Astrocyte (in vitro differentiated cells and primary cell): ENCODE measurements at regions not wholly inside any gene's neighbourhood (a gene's known extent, or its start where the extent isn't known, plus 50 kb on each side); places are given as distances from the start of the nearest gene placed in this dataset.

Experiments
- DNase-seq: peaks from one replicate; pipeline ENCODE4 v3.0.0-alpha.2; 2010; ENCODE audit warnings: low read depth
- FAIRE-seq: peaks from 2 replicates; lab custom pipeline; 2011; peaks lifted over from hg19 to GRCh38; lab: Jason Lieb, UNC
- H2AFZ ChIP-seq: 2 replicates; pipeline ENCODE4 v1.6.0; 2012; ENCODE audit warnings: low read depth, low read length, inconsistent platforms
- H3K27ac ChIP-seq: 2 replicates; pipeline ENCODE4 v1.5.1; 2011; ENCODE audit warnings: low read depth, low read length, inconsistent platforms
- H3K27me3 ChIP-seq: 2 replicates; pipeline ENCODE4 v1.6.0; 2011; ENCODE audit warnings: low read length, inconsistent platforms; ENCODE audit not compliant: insufficient read depth
- H3K36me3 ChIP-seq: 2 replicates; pipeline ENCODE4 v1.5.1; 2011; ENCODE audit warnings: low read length, inconsistent platforms; ENCODE audit not compliant: insufficient read depth
- H3K4me1 ChIP-seq: 2 replicates; pipeline ENCODE4 v1.5.1; 2011; ENCODE audit warnings: low read length, inconsistent platforms; ENCODE audit not compliant: insufficient read depth
- H3K4me2 ChIP-seq: 2 replicates; pipeline ENCODE4 v1.6.0; 2012; ENCODE audit warnings: low read length, inconsistent platforms
- H3K4me3 ChIP-seq: 2 replicates; pipeline ENCODE4 v1.5.1; 2011; ENCODE audit warnings: low read depth, mild to moderate bottlenecking, low read length, inconsistent platforms; ENCODE audit not compliant: insufficient read depth
- H3K79me2 ChIP-seq: 2 replicates; pipeline ENCODE4 v1.6.0; 2012; ENCODE audit warnings: mild to moderate bottlenecking, low read length, inconsistent platforms; ENCODE audit not compliant: insufficient read depth
- H3K9ac ChIP-seq: 2 replicates; pipeline ENCODE4 v1.6.0; 2012; ENCODE audit warnings: mild to moderate bottlenecking, low read length, inconsistent platforms
- H3K9me3 ChIP-seq: 2 replicates; pipeline ENCODE4 v1.5.1; 2012; ENCODE audit warnings: low read depth, mild to moderate bottlenecking, low read length, inconsistent platforms; ENCODE audit not compliant: insufficient read depth
- H4K20me1 ChIP-seq: 2 replicates; pipeline ENCODE4 v1.6.0; 2012; ENCODE audit warnings: low read length, inconsistent platforms; ENCODE audit not compliant: insufficient read depth
- H3K27ac Mint-ChIP-seq: one replicate; pipeline ENCODE4 v1.8.0; 2021; ENCODE audit warnings: mild to moderate bottlenecking, mixed read lengths; ENCODE audit not compliant: unreplicated experiment
- H3K27me3 Mint-ChIP-seq: one replicate; pipeline ENCODE4 v1.8.0; 2021; ENCODE audit warnings: low read depth, mixed read lengths; ENCODE audit not compliant: unreplicated experiment
- H3K36me3 Mint-ChIP-seq: one replicate; pipeline ENCODE4 v1.8.0; 2021; ENCODE audit warnings: low read depth, mixed read lengths; ENCODE audit not compliant: unreplicated experiment
- H3K4me1 Mint-ChIP-seq: one replicate; pipeline ENCODE4 v1.8.0; 2021; ENCODE audit warnings: low read depth, mixed read lengths; ENCODE audit not compliant: unreplicated experiment
- H3K4me3 Mint-ChIP-seq: one replicate; pipeline ENCODE4 v1.8.0; 2021; ENCODE audit warnings: mild to moderate bottlenecking, moderate library complexity, mixed read lengths; ENCODE audit not compliant: unreplicated experiment
- H3K9me3 Mint-ChIP-seq: one replicate; pipeline ENCODE4 v1.8.0; 2021; ENCODE audit warnings: mild to moderate bottlenecking, mixed read lengths; ENCODE audit not compliant: unreplicated experiment
- CTCF ChIP-seq: IDR thresholded peaks from 2 replicates; pipeline ENCODE4 v1.5.1; 2011; ENCODE audit warnings: low read depth, mild to moderate bottlenecking, inconsistent platforms, low read length, moderate library complexity; ENCODE audit not compliant: insufficient read depth
- EZH2 ChIP-seq: IDR thresholded peaks from 2 replicates; pipeline ENCODE4 v1.6.1; 2012; ENCODE audit warnings: mild to moderate bottlenecking, low read length, inconsistent platforms; ENCODE audit not compliant: insufficient read depth

DNA sequence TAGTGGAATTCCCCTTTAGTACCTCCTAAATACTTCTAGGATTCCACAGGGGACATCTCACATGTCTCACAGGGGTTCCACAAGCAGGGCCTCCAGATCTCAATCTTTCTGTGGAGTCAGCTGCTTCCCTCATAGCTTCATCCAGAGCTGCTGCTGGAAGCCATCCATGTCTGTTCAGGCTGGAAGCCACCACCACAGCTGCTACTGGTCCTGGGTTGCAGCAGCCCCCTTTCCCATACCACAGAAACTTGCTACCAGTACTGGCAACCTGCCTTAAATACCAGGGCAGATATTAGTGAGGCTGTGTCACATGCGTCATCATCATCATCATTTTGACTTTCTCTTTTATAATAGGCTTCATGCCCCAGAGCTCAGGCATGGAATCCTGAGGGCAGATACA, 242.7 kb upstream of the NCAM1 start:
- no peaks in the 10 kb centered on the region for H3K36me3 ChIP-seq
- no peaks in the 10 kb centered on the region for H3K27me3 ChIP-seq
- Mint-ChIP-seq H3K9me3 (peaks cover 4% of the 10 kb centered on the region), H3K27me3 (peaks cover 10% of the 10 kb centered on the region), H3K27ac (no peak overlapping the region), H3K4me1 (no peaks in the 10 kb centered on the region), H3K36me3 (no peaks in the 10 kb centered on the region), H3K4me3 (no peak overlapping the region)
- H2AFZ ChIP-seq = no peak overlapping the region
- no peak overlapping the region for H3K4me2 ChIP-seq
- H3K4me3 ChIP-seq = no peak overlapping the region
- TF ChIP-seq CTCF = no peak
- no peak for TF ChIP-seq EZH2
- H3K79me2 ChIP-seq = no peaks in the 10 kb centered on the region
- no peak for FAIRE-seq
- H4K20me1 ChIP-seq = no peaks in the 10 kb centered on the region
- H3K27ac ChIP-seq = no peak overlapping the region
- no peak overlapping the region for H3K9ac ChIP-seq
- H3K9me3 ChIP-seq = no peaks in the 10 kb centered on the region
- H3K4me1 ChIP-seq = no peaks in the 10 kb centered on the region
- DNase-seq = no peak

DNA sequence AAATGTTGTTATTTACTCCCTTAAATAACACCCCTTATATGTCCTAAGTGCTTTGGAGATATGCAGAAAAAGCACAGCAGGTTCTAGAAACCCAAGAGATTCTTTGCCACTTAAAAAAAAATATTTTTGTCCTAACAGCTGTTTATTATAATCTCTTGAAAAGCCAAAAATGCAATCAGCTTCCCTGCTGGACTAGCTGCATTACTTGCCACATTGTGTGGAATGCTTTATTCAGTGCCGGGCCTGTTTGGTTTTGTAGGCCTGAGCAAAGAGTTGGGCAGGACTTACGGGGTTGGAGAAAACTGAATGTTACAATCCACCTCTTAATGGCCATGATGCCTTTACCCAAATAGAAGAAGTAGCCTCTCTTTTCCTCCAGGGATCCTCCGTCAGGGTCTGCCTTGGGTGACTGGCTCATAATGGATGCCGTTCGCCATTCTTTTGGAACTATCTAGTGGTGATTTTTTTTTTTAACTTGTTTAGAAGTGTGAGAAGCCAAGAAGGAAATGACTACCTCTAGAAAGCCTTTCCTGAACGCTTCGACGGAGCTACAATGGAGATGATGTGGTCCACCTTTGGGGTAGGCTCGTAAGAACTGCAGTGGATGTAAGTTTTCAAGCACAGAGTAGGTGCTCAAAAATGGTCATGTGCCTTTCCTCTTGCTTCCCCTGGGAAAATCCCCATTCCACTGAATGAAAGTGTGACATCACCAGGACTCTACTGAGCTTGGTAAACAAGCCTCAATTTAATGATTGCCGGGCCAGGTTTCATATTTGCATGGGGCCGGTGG, 241.3 kb upstream of the NCAM1 start:
- Mint-ChIP-seq H3K4me3 (no peak overlapping the region), H3K27me3 (peaks cover 9% of the 10 kb centered on the region), H3K36me3 (no peaks in the 10 kb centered on the region), H3K9me3 (peaks cover 4% of the 10 kb centered on the region), H3K27ac (no peak overlapping the region), H3K4me1 (no peaks in the 10 kb centered on the region)
- H3K4me1 ChIP-seq = no peaks in the 10 kb centered on the region
- TF ChIP-seq CTCF (no peak), EZH2 (no peak)
- no peak overlapping the region for H3K4me3 ChIP-seq
- DNase-seq (no peak), FAIRE-seq (no peak)
- H3K27ac ChIP-seq = no peak overlapping the region
- no peak overlapping the region for H2AFZ ChIP-seq
- no peaks in the 10 kb centered on the region for H3K79me2 ChIP-seq
- H3K36me3 ChIP-seq = no peaks in the 10 kb centered on the region
- no peaks in the 10 kb centered on the region for H4K20me1 ChIP-seq
- H3K9ac ChIP-seq = no peak overlapping the region
- H3K9me3 ChIP-seq = no peaks in the 10 kb centered on the region
- no peaks in the 10 kb centered on the region for H3K27me3 ChIP-seq
- H3K4me2 ChIP-seq = no peak overlapping the region

GRCh38 chr11:112722148-112722547, 239.1 kb upstream of the NCAM1 start:
- peaks cover 3% of the 10 kb centered on the region for H3K9me3 ChIP-seq
- H3K27ac ChIP-seq = no peak overlapping the region
- H3K9ac ChIP-seq = no peak overlapping the region
- H4K20me1 ChIP-seq = no peaks in the 10 kb centered on the region
- no peaks in the 10 kb centered on the region for H3K27me3 ChIP-seq
- peaks cover 19% of the 10 kb centered on the region for H3K27me3 Mint-ChIP-seq
- H3K4me1 ChIP-seq = no peaks in the 10 kb centered on the region
- H3K4me1 Mint-ChIP-seq = no peaks in the 10 kb centered on the region
- no peak for TF ChIP-seq CTCF
- TF ChIP-seq EZH2 = no peak
- no peak overlapping the region for H3K27ac Mint-ChIP-seq
- H3K36me3 ChIP-seq = no peaks in the 10 kb centered on the region
- H3K9me3 Mint-ChIP-seq = peaks cover 2% of the 10 kb centered on the region
- no peaks in the 10 kb centered on the region for H3K79me2 ChIP-seq
- H3K4me2 ChIP-seq = no peak overlapping the region
- no peak overlapping the region for H2AFZ ChIP-seq
- FAIRE-seq = no peak
- no peak overlapping the region for H3K4me3 ChIP-seq
- H3K36me3 Mint-ChIP-seq = no peaks in the 10 kb centered on the region
- no peak for DNase-seq
- H3K4me3 Mint-ChIP-seq = no peak overlapping the region
